ENCODE measurements at regions not wholly inside any gene's neighbourhood (a gene's known extent, or its start where the extent isn't known, plus 50 kb on each side); places are given as distances from the start of the nearest gene placed in this dataset.

DNA sequence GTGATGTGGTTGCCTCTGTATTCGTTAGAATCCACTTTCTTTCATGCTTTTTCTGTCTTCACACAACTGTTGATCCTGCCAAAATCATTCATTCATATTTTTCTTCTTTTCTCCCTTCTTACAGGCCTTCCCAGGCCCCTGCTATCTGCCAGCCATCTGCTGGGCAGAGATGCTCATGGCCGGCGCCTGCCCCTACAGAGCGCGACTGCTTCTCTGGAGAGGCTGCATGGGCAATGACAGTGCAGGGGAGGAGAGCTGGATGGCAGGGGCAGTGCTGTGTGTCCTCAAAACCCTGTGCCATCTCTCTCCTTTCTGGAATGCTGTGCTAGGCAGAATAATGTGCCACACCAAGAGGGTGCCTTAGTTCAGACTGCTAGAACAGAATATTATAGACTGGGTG lies 125.2 kb downstream of the INHBB start:
- TF ChIP-seq POLR2A (IDR thresholded peaks at IDR 0.05), result no peak
- TF ChIP-seq, protein P1, sequence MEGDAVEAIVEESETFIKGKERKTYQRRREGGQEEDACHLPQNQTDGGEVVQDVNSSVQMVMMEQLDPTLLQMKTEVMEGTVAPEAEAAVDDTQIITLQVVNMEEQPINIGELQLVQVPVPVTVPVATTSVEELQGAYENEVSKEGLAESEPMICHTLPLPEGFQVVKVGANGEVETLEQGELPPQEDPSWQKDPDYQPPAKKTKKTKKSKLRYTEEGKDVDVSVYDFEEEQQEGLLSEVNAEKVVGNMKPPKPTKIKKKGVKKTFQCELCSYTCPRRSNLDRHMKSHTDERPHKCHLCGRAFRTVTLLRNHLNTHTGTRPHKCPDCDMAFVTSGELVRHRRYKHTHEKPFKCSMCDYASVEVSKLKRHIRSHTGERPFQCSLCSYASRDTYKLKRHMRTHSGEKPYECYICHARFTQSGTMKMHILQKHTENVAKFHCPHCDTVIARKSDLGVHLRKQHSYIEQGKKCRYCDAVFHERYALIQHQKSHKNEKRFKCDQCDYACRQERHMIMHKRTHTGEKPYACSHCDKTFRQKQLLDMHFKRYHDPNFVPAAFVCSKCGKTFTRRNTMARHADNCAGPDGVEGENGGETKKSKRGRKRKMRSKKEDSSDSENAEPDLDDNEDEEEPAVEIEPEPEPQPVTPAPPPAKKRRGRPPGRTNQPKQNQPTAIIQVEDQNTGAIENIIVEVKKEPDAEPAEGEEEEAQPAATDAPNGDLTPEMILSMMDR (IDR thresholded peaks at IDR 0.05), result no peak
- no peaks in the 10 kb centered on the region for H3K27me3 ChIP-seq
- H3K27ac ChIP-seq, result peak overlapping the region; percentile 70 to 87 (median 81)
- intact Hi-C loops (cut with DNase I), result no loop called here
- no peaks in the 10 kb centered on the region for H3K36me3 ChIP-seq
- no peak for ATAC-seq
- 69% methylated on average over 5 of the region's 5 CpGs for WGBS (ENCODE audit: insufficient coverage, low coverage, low lambda C conversion rate, missing lambda C conversion rate)
- no peak overlapping the region for H3K4me3 ChIP-seq
- no peak for DNase-seq
- no peaks in the 10 kb centered on the region for H3K9me3 ChIP-seq
- H3K4me1 ChIP-seq, result peaks cover 0 to 71% (median 30%) of the 10 kb centered on the region in 4 donors

DNA sequence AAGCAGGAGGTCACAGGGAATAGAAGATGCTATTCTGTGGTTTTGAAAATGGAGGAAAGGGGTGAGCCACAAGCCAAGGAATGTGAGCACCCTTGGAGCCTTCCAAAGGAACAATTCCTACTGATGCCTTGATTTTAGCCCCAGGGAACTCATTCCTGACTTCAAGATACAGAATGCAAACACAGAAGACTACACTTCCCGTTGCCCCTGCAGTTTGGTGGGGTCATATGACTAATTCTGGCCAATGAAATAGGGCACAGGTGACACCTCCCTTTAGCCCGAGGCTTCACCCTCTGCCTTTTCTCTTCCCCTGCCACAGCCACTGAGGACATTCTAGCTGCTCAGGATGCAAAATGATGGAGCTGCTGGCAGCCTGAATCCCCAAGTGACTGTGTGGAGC lies 126.1 kb downstream of the INHBB start:
- H3K27ac ChIP-seq, result no peak overlapping the region
- H3K4me1 ChIP-seq, result peaks cover 0 to 65% (median 28%) of the 10 kb centered on the region in 4 donors
- no peaks in the 10 kb centered on the region for H3K27me3 ChIP-seq
- TF ChIP-seq, protein P1 (IDR thresholded peaks at IDR 0.05), result no peak
- TF ChIP-seq POLR2A (IDR thresholded peaks at IDR 0.05), result no peak
- WGBS (ENCODE audit: insufficient coverage, low coverage, low lambda C conversion rate, missing lambda C conversion rate), result no CpG with 5 or more reads among the region's 2 CpGs
- no peaks in the 10 kb centered on the region for H3K9me3 ChIP-seq
- DNase-seq (no peak), ATAC-seq (no peak)
- H3K36me3 ChIP-seq, result no peaks in the 10 kb centered on the region
- no peak overlapping the region for H3K4me3 ChIP-seq
- intact Hi-C loops (cut with DNase I), result no loop called here

- intact Hi-C loops (cut with DNase I), result no loop called here
- H3K4me3 ChIP-seq, result no peak overlapping the region
- H3K36me3 ChIP-seq, result no peaks in the 10 kb centered on the region
- H3K27ac ChIP-seq, result peak overlapping the region; percentile 90 to 97 (median 92)
- no peak for TF ChIP-seq POLR2A (IDR thresholded peaks at IDR 0.05)
- TF ChIP-seq, protein P1 (IDR thresholded peaks at IDR 0.05), result no peak
- peak; percentile 55 to 75 (median 72) for DNase-seq
- ATAC-seq, result peak; percentile 33 to 60 (median 47)
- H3K9me3 ChIP-seq, result no peaks in the 10 kb centered on the region
- no peaks in the 10 kb centered on the region for H3K27me3 ChIP-seq
- WGBS (ENCODE audit: insufficient coverage, low coverage, low lambda C conversion rate, missing lambda C conversion rate), result 28% methylated on average over 6 of the region's 12 CpGs
- H3K4me1 ChIP-seq, result peaks cover 0 to 68% (median 29%) of the 10 kb centered on the region in 4 donors
Measured at GRCh38 chr2:120472891-120473309, 127.0 kb downstream of the INHBB start.

DNA sequence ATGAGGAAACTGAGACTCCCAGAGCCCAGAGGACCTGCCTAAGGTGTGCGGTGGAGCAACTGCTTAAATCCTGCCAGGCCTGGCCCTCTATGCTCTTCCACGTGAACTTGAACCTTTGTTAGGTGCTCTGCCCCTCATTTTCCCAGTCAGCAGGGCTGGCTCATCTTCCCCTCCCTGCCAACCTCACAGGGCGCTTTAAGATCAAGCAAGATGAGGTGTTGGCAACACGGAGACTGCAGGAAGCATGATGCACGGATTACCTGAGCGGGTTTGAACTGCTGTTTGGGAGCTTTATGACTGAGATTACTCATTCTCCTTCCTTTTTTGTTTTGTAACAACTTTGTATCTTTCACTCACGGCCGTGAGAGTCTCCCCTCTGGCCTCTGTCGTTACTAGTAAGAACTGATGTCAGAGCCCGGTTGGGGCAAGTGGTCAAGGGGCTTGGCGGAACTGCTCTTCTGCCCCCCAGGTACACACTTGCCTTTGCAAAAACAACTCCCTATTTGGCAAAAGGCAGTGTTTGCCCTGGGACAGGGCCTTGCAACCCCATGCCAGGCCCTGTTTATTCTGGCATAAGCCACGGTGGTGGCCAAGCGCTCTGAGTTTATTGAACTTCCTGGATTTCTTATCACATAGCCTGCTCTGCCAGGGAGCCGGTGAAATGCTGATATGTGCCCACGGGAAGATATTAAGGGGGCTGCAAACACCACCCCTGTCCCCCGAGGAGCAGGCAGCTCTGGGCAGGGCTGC lies 127.8 kb downstream of the INHBB start:
- Histone ChIP-seq H3K27ac (peak overlapping the region; percentile 90 to 97 (median 92)), H3K27me3 (no peaks in the 10 kb centered on the region), H3K36me3 (no peaks in the 10 kb centered on the region), H3K9me3 (no peaks in the 10 kb centered on the region), H3K4me1 (peaks cover 0 to 61% (median 27%) of the 10 kb centered on the region in 4 donors), H3K4me3 (no peak overlapping the region)
- TF ChIP-seq, protein P1 (IDR thresholded peaks at IDR 0.05), result no peak
- peak; percentile 22 for TF ChIP-seq POLR2A (IDR thresholded peaks at IDR 0.05)
- peak; percentile 76 to 91 (median 90) for DNase-seq
- peak; percentile 68 to 82 (median 76) for ATAC-seq
- 31% methylated on average over 11 of the region's 16 CpGs for WGBS (ENCODE audit: insufficient coverage, low coverage, low lambda C conversion rate, missing lambda C conversion rate)
- intact Hi-C loops (cut with DNase I), result no loop called here
